ENCODE measurements at regions not wholly inside any gene's neighbourhood (a gene's known extent, or its start where the extent isn't known, plus 50 kb on each side); places are given as distances from the start of the nearest gene placed in this dataset.
"Not testable (repeated sequence)": the region's sequence is repeated elsewhere in the genome, so short reads cannot be mapped to it uniquely, and the experiment has no call there.

GRCh38 chr17:59491353-59492090 lies 73.9 kb upstream of the DHX40 start:
- in situ Hi-C loops (cut with HindIII; ENCODE audit: low pct_unique_long_range_greater_than_20kb, low sequenced_read_pairs): no loop called here

GRCh38 chr17:59492091-59492451 lies 73.3 kb upstream of the DHX40 start:
- no peak for DNase-seq (ENCODE audit: low read depth)
- in situ Hi-C loops (cut with HindIII; ENCODE audit: low pct_unique_long_range_greater_than_20kb, low sequenced_read_pairs): no loop called here

More at GRCh38 chr17:59491353-59492090, 73.9 kb upstream of the DHX40 start:
- no peak for DNase-seq (ENCODE audit: low read depth)

- in situ Hi-C loops (cut with HindIII; ENCODE audit: low pct_unique_long_range_greater_than_20kb, low sequenced_read_pairs): no loop called here
- no peak for DNase-seq (ENCODE audit: low read depth)
Observed at GRCh38 chr17:59493867-59494266, 71.5 kb upstream of the DHX40 start.

GRCh38 chr17:59494757-59495368 lies 70.5 kb upstream of the DHX40 start:
- in situ Hi-C loops (cut with HindIII; ENCODE audit: low pct_unique_long_range_greater_than_20kb, low sequenced_read_pairs): no loop called here
- DNase-seq (ENCODE audit: low read depth): no peak

- DNase-seq (ENCODE audit: low read depth): no peak
- in situ Hi-C loops (cut with HindIII; ENCODE audit: low pct_unique_long_range_greater_than_20kb, low sequenced_read_pairs): no loop called here
Observed at GRCh38 chr17:59496178-59496577, 69.2 kb upstream of the DHX40 start.

- DNase-seq (ENCODE audit: low read depth): no peak
- in situ Hi-C loops (cut with HindIII; ENCODE audit: low pct_unique_long_range_greater_than_20kb, low sequenced_read_pairs): no loop called here
Observed at GRCh38 chr17:59498530-59499307, 66.7 kb upstream of the DHX40 start.

- DNase-seq (ENCODE audit: low read depth); in situ Hi-C loops (cut with HindIII; ENCODE audit: low pct_unique_long_range_greater_than_20kb, low sequenced_read_pairs): not testable (repeated sequence)
Observed at GRCh38 chr17:59500086-59500655, 65.2 kb upstream of the DHX40 start.

GRCh38 chr17:59501690-59502089 lies 63.7 kb upstream of the DHX40 start:
- no peak for DNase-seq (ENCODE audit: low read depth)
- in situ Hi-C loops (cut with HindIII; ENCODE audit: low pct_unique_long_range_greater_than_20kb, low sequenced_read_pairs): no loop called here

- no peak for DNase-seq (ENCODE audit: low read depth)
- in situ Hi-C loops (cut with HindIII; ENCODE audit: low pct_unique_long_range_greater_than_20kb, low sequenced_read_pairs): no loop called here
Observed at GRCh38 chr17:59502800-59503199, 62.6 kb upstream of the DHX40 start.

GRCh38 chr17:59503500-59503899 lies 61.9 kb upstream of the DHX40 start:
- DNase-seq (ENCODE audit: low read depth): no peak
- in situ Hi-C loops (cut with HindIII; ENCODE audit: low pct_unique_long_range_greater_than_20kb, low sequenced_read_pairs): no loop called here

GRCh38 chr17:59504821-59505220 lies 60.6 kb upstream of the DHX40 start:
- in situ Hi-C loops (cut with HindIII; ENCODE audit: low pct_unique_long_range_greater_than_20kb, low sequenced_read_pairs): no loop called here
- no peak for DNase-seq (ENCODE audit: low read depth)

GRCh38 chr17:59505610-59506276 lies 59.7 kb upstream of the DHX40 start:
- no peak for DNase-seq (ENCODE audit: low read depth)
- in situ Hi-C loops (cut with HindIII; ENCODE audit: low pct_unique_long_range_greater_than_20kb, low sequenced_read_pairs): no loop called here

GRCh38 chr17:59506894-59507726 lies 58.3 kb upstream of the DHX40 start:
- DNase-seq (ENCODE audit: low read depth): peak; percentile 34
- in situ Hi-C loops (cut with HindIII; ENCODE audit: low pct_unique_long_range_greater_than_20kb, low sequenced_read_pairs): no loop called here

- DNase-seq (ENCODE audit: low read depth): no peak
- in situ Hi-C loops (cut with HindIII; ENCODE audit: low pct_unique_long_range_greater_than_20kb, low sequenced_read_pairs): no loop called here
Observed at GRCh38 chr17:59508999-59509625, 56.3 kb upstream of the DHX40 start.

GRCh38 chr17:59510611-59511010 lies 54.8 kb upstream of the DHX40 start:
- in situ Hi-C loops (cut with HindIII; ENCODE audit: low pct_unique_long_range_greater_than_20kb, low sequenced_read_pairs): no loop called here
- no peak for DNase-seq (ENCODE audit: low read depth)

GRCh38 chr17:59511726-59512125 lies 53.7 kb upstream of the DHX40 start:
- in situ Hi-C loops (cut with HindIII; ENCODE audit: low pct_unique_long_range_greater_than_20kb, low sequenced_read_pairs): no loop called here
- no peak for DNase-seq (ENCODE audit: low read depth)

GRCh38 chr17:59512844-59513385 lies 52.5 kb upstream of the DHX40 start:
- in situ Hi-C loops (cut with HindIII; ENCODE audit: low pct_unique_long_range_greater_than_20kb, low sequenced_read_pairs): no loop called here

More at GRCh38 chr17:59512844-59513385, 52.5 kb upstream of the DHX40 start:
- DNase-seq (ENCODE audit: low read depth): no peak
